ENCODE measurements at regions not wholly inside any gene's neighbourhood (a gene's known extent, or its start where the extent isn't known, plus 50 kb on each side); places are given as distances from the start of the nearest gene placed in this dataset.

DNA sequence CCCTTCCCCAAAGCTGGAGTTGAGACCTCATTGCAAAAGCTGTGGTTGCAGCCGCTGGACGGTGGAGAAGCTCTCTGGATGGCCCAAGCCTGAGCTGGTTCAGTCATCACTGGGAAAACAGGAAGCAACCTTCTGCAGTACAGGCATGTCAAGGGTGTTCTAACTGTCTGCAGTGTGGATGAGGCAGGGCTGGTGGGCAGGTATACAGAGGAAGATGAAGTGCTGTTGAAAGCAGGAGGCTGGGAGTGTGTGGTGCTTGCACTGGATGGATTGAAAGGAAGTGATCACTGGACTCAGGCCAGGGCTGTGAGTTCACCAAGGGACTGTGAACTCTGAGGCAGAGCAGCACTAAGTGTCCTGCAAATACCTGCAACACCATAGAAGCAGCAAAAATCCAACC, 89.0 kb upstream of the NOX3 start:
- no peaks in the 10 kb centered on the region for H3K27me3 ChIP-seq (ENCODE audit: control insufficient read depth, insufficient read depth, low read length)
- TF ChIP-seq CTCF (IDR thresholded peaks at IDR 0.05; ENCODE audit: insufficient read depth, low read length, severe bottlenecking) = no peak
- FAIRE-seq = no peak
- no peak overlapping the region for H3K4me3 ChIP-seq (ENCODE audit: low read depth, low read length)
- H3K36me3 ChIP-seq (ENCODE audit: control insufficient read depth, insufficient read depth, low read length) = no peaks in the 10 kb centered on the region
- no peak for DNase-seq (ENCODE audit: low read depth)

DNA sequence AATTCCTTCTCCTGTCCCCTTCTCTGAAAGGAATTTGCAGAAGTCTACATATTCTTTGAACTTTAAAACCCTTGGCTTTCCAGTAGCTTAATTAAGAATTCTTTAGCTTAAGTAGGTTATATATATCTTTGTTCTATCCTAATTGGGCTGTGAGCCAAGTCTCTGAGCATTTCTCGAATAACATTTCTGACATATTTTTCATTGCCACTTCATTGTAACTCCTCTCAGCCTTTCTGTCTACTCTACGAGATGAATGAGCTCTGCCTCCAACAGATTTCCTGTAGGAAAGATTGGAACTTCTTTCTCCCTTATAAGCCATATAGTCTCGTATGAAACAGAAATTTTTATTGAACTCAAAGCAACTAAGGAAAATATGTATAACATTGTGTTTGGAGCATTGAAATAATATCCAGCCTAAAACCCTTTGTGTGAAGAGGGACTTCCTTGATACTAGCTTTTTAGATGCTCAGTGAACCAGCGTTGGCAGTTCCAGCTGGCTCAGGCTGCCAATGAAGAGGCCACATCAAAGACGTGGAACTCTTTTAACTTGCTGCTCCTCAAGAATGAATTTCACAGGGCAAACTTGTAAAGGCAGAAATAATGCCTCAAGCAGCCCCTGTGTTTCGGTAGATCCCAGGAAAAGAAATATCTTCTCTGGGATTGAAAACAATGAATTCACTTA, 87.7 kb upstream of the NOX3 start:
- H3K27me3 ChIP-seq (ENCODE audit: control insufficient read depth, insufficient read depth, low read length) = no peaks in the 10 kb centered on the region
- H3K4me3 ChIP-seq (ENCODE audit: low read depth, low read length) = no peak overlapping the region
- no peaks in the 10 kb centered on the region for H3K36me3 ChIP-seq (ENCODE audit: control insufficient read depth, insufficient read depth, low read length)
- no peak for TF ChIP-seq CTCF (IDR thresholded peaks at IDR 0.05; ENCODE audit: insufficient read depth, low read length, severe bottlenecking)
- DNase-seq (ENCODE audit: low read depth) (no peak), FAIRE-seq (no peak)

- no peak for DNase-seq (ENCODE audit: low read depth)
- H3K4me3 ChIP-seq (ENCODE audit: low read depth, low read length) = no peak overlapping the region
- no peaks in the 10 kb centered on the region for H3K36me3 ChIP-seq (ENCODE audit: control insufficient read depth, insufficient read depth, low read length)
- FAIRE-seq = no peak
- TF ChIP-seq CTCF (IDR thresholded peaks at IDR 0.05; ENCODE audit: insufficient read depth, low read length, severe bottlenecking) = no peak
- no peaks in the 10 kb centered on the region for H3K27me3 ChIP-seq (ENCODE audit: control insufficient read depth, insufficient read depth, low read length)
Measured at GRCh38 chr6:155542036-155542435, 86.4 kb upstream of the NOX3 start.

DNA sequence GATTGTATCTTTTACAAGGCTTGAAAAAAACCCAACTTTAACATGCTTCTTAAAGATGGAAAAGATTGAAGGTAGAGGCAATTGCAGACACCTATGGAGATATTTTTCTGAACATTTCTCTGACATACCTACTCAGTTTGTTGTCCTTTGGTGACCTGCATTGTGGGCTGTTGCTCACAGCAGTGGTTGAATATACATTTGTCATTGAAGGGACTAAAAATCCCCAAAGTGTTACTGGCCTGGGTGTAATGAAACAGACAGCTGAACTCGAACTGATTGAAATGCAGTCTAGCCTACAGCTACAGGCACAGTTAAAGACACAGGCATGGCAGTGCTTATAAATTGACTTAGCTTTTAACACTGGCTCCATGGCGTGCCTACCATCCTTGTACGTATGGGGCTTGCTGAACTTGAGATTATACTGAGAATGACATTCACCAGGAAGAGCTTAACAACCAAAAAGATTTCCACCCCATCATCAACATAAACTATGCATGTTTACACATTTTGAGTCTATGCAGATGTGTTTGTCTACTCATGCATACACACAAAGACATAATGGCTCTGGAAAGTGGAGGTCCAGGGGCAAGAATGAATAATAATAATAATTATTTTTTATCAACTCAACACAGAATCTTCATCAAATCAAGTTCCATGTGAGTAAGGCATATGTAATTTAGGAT, 83.2 kb upstream of the NOX3 start:
- FAIRE-seq (peak; percentile 91), DNase-seq (ENCODE audit: low read depth) (no peak)
- H3K4me3 ChIP-seq (ENCODE audit: low read depth, low read length) = no peak overlapping the region
- no peak for TF ChIP-seq CTCF (IDR thresholded peaks at IDR 0.05; ENCODE audit: insufficient read depth, low read length, severe bottlenecking)
- no peaks in the 10 kb centered on the region for H3K27me3 ChIP-seq (ENCODE audit: control insufficient read depth, insufficient read depth, low read length)
- no peaks in the 10 kb centered on the region for H3K36me3 ChIP-seq (ENCODE audit: control insufficient read depth, insufficient read depth, low read length)

GRCh38 chr6:155534678-155535077, 79.0 kb upstream of the NOX3 start:
- TF ChIP-seq CTCF (IDR thresholded peaks at IDR 0.05; ENCODE audit: insufficient read depth, low read length, severe bottlenecking) = no peak
- H3K27me3 ChIP-seq (ENCODE audit: control insufficient read depth, insufficient read depth, low read length) = no peaks in the 10 kb centered on the region
- H3K4me3 ChIP-seq (ENCODE audit: low read depth, low read length) = no peak overlapping the region
- DNase-seq (ENCODE audit: low read depth) (no peak), FAIRE-seq (no peak)
- H3K36me3 ChIP-seq (ENCODE audit: control insufficient read depth, insufficient read depth, low read length) = no peaks in the 10 kb centered on the region
